HG03025 (cell line): ENCODE measurements at regions not wholly inside any gene's neighbourhood (a gene's known extent, or its start where the extent isn't known, plus 50 kb on each side); places are given as distances from the start of the nearest gene placed in this dataset.
"Not testable (repeated sequence)": the region's sequence is repeated elsewhere in the genome, so short reads cannot be mapped to it uniquely, and the experiment has no call there.

ENCODE experiments used
- ATAC-seq: cut with Tn5 transposase; IDR thresholded peaks from one replicate; pipeline ENCODE4 v1.9.1; 2021; ENCODE audit warnings: mild to moderate bottlenecking, moderate library complexity; ENCODE audit not compliant: unreplicated experiment, low FRiP score

DNA sequence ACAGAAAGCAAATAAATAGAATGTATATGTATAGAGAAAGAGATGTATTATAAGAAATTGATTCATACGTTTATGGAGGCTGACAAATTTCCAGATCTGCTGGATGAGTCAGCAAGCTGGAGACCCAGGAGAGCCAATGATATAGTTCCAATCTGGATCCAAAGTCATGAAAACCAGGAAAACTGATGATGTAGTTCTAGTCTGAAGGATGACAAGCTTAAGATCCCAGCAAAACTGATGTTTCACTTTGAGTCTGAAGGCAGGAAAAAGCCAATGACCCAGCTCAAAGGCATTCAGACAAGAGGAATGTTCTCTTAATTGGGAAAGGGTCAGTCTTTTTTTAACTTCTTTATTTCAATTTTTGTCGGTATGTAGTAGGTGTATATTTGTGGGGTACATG is 102.6 kb downstream of the LHFPL1 start:
- no peak for ATAC-seq

DNA sequence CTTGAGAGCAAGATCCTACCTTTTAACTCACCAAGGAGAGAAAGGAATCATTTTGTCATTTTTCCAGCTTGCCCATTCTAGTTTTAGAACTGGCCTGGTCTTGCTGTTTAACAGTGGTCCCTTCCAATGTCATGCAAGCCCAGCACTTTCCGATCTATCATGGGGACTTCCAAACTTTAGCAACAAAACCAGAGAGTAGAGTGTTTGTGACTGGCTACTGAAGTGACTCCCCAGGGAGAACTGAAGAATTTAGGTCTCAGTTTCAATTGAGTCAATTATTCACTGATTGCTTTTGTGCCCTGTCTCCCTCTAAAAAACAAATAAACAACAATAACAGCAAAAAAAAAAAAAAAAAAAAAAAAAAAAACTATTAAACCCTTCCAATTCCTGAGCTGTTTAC is 108.3 kb downstream of the LHFPL1 start:
- ATAC-seq, result no peak

- ATAC-seq, result no peak
These were observed 123.9 kb downstream of the LHFPL1 start for GRCh38 chrX:112555831-112556230.

DNA sequence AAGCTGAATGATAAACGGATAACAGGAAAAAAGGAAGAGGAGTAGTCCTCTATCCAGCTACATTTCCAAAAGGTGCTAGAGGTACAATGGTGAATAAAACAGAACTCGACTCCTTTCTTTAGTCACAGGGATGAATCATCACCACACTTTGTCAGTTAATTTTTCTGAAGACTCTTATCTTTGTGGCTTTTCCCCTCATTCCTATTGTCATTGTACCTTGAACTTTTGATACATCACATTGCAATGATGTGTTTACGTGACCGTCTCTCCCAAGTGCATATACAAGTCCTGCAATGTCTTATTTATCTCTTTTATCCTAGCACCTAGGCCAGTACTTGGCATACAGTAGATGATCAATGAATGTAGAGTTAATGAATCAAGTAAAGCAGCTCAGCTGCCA is 134.7 kb downstream of the LHFPL1 start:
- no peak for ATAC-seq

- ATAC-seq, result no peak
These were observed 143.2 kb downstream of the LHFPL1 start for GRCh38 chrX:112536544-112536943.

- no peak for ATAC-seq
These were observed 151.8 kb downstream of the LHFPL1 start for GRCh38 chrX:112527903-112528302.

DNA sequence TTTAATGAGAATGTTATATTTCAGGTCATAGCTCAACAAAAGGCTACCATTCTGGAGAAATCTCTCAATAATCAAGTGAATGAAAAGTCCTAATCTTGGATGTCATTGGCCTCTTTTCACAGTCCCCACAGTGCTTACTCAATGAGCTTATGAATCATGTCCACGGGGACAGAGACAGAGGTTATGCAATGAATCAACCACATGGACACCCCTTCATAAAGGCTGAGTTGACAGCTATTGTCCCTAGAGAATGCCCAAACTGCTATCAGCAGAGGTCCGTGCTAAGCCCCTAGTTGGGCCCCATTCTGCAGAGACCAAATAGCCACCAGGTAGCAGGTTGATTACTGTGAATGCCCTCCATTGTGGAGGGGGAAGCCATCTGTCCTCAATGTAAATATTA is 158.1 kb downstream of the LHFPL1 start:
- no peak for ATAC-seq

GRCh38 chrX:112520124-112520523 is 159.6 kb downstream of the LHFPL1 start:
- ATAC-seq, result no peak

- ATAC-seq, result no peak
These were observed 166.6 kb downstream of the LHFPL1 start for GRCh38 chrX:112513154-112513553.

GRCh38 chrX:112512509-112512908 is 167.2 kb downstream of the LHFPL1 start:
- no peak for ATAC-seq

GRCh38 chrX:112510629-112511028 is 169.1 kb downstream of the LHFPL1 start:
- no peak for ATAC-seq

GRCh38 chrX:112477653-112478052 is 202.1 kb downstream of the LHFPL1 start:
- ATAC-seq, result no peak

GRCh38 chrX:112473654-112474053 is 206.1 kb downstream of the LHFPL1 start:
- ATAC-seq, result no peak

- ATAC-seq, result no peak
These were observed 209.2 kb downstream of the LHFPL1 start for GRCh38 chrX:112470551-112470950.

DNA sequence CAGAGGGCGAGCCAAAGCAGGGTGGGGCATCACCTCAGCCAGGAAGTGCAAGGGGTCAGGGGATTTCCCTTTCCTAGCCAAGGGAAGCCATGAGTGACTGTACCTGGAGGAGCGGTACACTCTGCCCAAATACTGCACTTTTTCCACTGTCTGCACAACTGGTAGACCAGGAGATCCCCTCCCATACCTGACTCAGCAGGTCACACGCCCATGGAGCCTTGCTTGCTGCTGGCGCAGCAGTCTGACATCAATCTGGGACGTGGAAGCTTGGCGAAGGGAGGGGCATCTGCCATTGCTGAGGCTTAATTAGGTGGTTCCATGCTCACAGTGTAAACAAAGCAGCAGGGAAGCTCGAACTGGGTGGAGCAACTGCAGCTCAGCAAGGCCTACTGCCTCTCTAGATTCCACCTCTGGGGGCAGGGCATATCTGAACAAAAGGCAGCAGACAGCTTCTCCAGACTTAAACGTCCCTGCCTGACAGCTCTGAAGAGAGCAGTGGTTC is 217.7 kb downstream of the LHFPL1 start:
- ATAC-seq, result not testable (repeated sequence)

DNA sequence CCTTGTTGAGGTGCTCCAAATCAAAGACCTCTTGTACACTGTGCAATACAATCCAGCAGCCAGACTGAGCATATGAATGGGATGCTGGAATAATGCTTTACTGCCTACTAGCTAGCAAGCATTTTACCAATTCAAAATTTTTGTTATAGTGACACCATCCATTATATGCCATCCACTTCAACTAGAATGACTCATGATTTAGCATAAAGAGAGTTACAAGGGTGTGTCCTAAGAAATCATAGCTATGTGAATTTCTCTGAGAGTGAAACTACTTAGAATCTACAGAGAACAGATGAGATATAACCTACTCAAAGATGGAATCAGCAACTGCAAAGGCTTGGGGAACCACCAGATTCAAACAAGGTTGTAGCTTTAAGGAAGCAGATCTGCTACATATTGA is 221.9 kb downstream of the LHFPL1 start:
- no peak for ATAC-seq

- no peak for ATAC-seq
These were observed 228.9 kb downstream of the LHFPL1 start for GRCh38 chrX:112450810-112451209.

DNA sequence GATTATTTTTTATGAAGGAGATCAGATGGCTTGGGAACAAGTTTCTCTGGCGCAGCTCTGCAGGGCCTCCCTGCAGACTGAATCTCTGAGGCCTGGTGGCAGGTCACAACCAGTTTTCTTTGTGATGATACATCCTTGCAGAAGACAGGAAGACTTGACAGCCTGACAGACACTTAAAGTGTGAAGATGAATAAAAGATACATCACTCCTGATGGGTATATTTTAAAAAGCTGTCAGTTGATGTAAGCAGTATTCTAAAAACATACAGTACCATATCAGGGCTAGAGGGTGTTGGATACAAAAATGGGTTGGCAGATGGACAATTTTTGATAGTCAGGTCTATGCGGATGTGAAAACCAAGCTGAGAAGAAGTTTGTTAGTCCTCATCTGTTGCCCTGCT is 239.5 kb downstream of the LHFPL1 start:
- ATAC-seq, result no peak

- no peak for ATAC-seq
These were observed 255.6 kb downstream of the LHFPL1 start for GRCh38 chrX:112424166-112424565.

GRCh38 chrX:112391313-112391712 is 288.4 kb downstream of the LHFPL1 start:
- no peak for ATAC-seq

- not testable (repeated sequence) for ATAC-seq
These were observed 298.0 kb downstream of the LHFPL1 start for GRCh38 chrX:112381649-112382298.

GRCh38 chrX:112380541-112381278 is 298.1 kb upstream of the TRPC5 start:
- ATAC-seq, result no peak
